Suprapubic skin (tissue), 3 donors: ENCODE measurements at regions not wholly inside any gene's neighbourhood (a gene's known extent, or its start where the extent isn't known, plus 50 kb on each side); places are given as distances from the start of the nearest gene placed in this dataset.

Experiments
- CTCF ChIP-seq, 2 donors: fragments of 200-600 bp in 1 of 2; fragments of 450-650 bp in 1 of 2; sonication (generic) in 1 of 2; IDR thresholded peaks; one replicate each; pipeline ENCODE4 v1.5.1; 2016 to 2019; ENCODE audit warnings: antibody characterized with exemption in 2 of 2, mild to moderate bottlenecking in 1 of 2, moderate library complexity in 1 of 2
- POLR2AphosphoS5 ChIP-seq, 3 donors: sonication (generic); formaldehyde crosslinking; IDR thresholded peaks; one replicate each; pipeline ENCODE4 v1.6.1; 2017; ENCODE audit warnings: antibody characterized with exemption in 3 of 3

GRCh38 chr18:77648411-77648810 lies 398.8 kb downstream of the GALR1 start:
- TF ChIP-seq POLR2AphosphoS5 (IDR thresholded peaks at IDR 0.05) (no peak), CTCF (IDR thresholded peaks at IDR 0.05) (no peak)
